AG04449 (cell line): ENCODE measurements at regions not wholly inside any gene's neighbourhood (a gene's known extent, or its start where the extent isn't known, plus 50 kb on each side); places are given as distances from the start of the nearest gene placed in this dataset.

ENCODE experiments used
- CTCF ChIA-PET: fragments of 350-600 bp; formaldehyde crosslinking; extraction: SDS; loops from one replicate; lab custom pipeline; 2021; ENCODE audit warnings: antibody characterized with exemption; lab: Yijun Ruan, JAX
- POLR2A ChIA-PET: fragments of 400-600, 350-600 bp; formaldehyde crosslinking; extraction: SDS; loops from one replicate; lab custom pipeline; 2020; ENCODE audit warnings: antibody characterized with exemption, inconsistent platforms; lab: Yijun Ruan, JAX
- DNase-seq: peaks from one replicate; pipeline ENCODE4 v3.0.0-alpha.2; 2010; ENCODE audit warnings: low read depth, low spot score
- H3K4me3 ChIP-seq: 2 replicates; pipeline ENCODE4 v1.5.1; 2011; ENCODE audit warnings: low read depth, mild to moderate bottlenecking, control low read depth, low read length
- TF ChIP-seq, protein P1 (sequence below): IDR thresholded peaks from one replicate; pipeline ENCODE4 v1.5.1; 2011; ENCODE audit warnings: mild to moderate bottlenecking, moderate library complexity, low read length, control low read depth, inconsistent platforms; ENCODE audit not compliant: insufficient read depth; ENCODE audit errors: missing control alignments

GRCh38 chr15:100809587-100809986 lies 70.0 kb upstream of the ALDH1A3 start:
- DNase-seq = no peak
- ChIA-PET POLR2A (no interaction called here), CTCF (no interaction called here)
- TF ChIP-seq, protein P1, sequence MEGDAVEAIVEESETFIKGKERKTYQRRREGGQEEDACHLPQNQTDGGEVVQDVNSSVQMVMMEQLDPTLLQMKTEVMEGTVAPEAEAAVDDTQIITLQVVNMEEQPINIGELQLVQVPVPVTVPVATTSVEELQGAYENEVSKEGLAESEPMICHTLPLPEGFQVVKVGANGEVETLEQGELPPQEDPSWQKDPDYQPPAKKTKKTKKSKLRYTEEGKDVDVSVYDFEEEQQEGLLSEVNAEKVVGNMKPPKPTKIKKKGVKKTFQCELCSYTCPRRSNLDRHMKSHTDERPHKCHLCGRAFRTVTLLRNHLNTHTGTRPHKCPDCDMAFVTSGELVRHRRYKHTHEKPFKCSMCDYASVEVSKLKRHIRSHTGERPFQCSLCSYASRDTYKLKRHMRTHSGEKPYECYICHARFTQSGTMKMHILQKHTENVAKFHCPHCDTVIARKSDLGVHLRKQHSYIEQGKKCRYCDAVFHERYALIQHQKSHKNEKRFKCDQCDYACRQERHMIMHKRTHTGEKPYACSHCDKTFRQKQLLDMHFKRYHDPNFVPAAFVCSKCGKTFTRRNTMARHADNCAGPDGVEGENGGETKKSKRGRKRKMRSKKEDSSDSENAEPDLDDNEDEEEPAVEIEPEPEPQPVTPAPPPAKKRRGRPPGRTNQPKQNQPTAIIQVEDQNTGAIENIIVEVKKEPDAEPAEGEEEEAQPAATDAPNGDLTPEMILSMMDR = no peak
- H3K4me3 ChIP-seq = no peak overlapping the region

- TF ChIP-seq, protein P1 = no peak
- H3K4me3 ChIP-seq = no peak overlapping the region
- POLR2A ChIA-PET = no interaction called here
- no peak for DNase-seq
- CTCF ChIA-PET = no interaction called here
Measured at GRCh38 chr15:100810229-100810628, 69.4 kb upstream of the ALDH1A3 start.

DNA sequence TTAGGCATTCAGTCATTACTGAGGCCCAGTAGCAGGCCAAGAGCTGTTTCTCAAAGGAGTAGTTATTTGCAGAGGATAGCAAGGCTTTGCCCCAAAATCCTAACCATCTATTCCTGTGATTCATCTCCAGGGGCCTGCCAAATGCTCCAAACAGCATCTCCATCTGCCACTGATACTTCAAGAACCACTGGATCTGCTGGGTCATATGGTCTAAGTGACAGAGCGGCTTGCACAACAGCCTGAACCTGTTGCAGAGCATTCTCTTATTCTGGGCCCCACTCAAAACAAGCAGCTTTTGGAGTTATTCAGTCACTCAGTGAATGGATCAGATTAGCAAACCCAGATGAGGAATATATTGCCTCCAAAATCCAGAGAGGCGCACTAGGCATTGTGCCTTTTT lies 68.8 kb upstream of the ALDH1A3 start:
- TF ChIP-seq, protein P1 = no peak
- POLR2A ChIA-PET = no interaction called here
- DNase-seq = no peak
- no peak overlapping the region for H3K4me3 ChIP-seq
- CTCF ChIA-PET = no interaction called here

- TF ChIP-seq, protein P1 = no peak
- ChIA-PET CTCF (interaction anchor here (1.8 kb wide), 1 partner anchor 11 kb away, joined by 5 read pairs; no protein-coding TSS in a partner anchor), POLR2A (no interaction called here)
- DNase-seq = no peak
- H3K4me3 ChIP-seq = no peak overlapping the region
Measured at GRCh38 chr15:100812802-100813201, 66.8 kb upstream of the ALDH1A3 start.

DNA sequence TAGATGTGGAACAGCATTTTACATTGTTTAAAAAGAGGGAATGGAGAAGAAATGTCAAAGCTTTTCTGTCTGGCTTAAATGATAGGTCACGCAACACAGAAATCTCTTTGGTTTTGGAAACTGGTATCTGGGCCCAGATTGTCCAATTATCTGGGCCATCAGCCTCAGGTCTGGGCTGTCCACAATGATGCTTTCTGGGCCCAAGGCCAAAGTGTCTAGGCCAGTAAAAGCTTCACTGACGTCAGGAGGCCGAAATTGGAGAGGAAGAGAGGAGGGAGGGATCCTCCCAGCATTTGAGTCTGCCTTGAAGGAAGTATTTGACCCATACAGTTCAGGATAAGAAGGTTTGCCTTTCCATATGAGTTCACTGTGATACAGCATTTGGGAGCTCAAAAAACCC lies 60.7 kb upstream of the ALDH1A3 start:
- CTCF ChIA-PET = interaction anchor here (0.9 to 1.4 kb wide), 2 partner anchors 11 to 190 kb away, joined by 3 to 4 read pairs; no protein-coding TSS in a partner anchor
- no peak for DNase-seq

GRCh38 chr15:100820528-100820927 lies 59.1 kb upstream of the ALDH1A3 start:
- no peak overlapping the region for H3K4me3 ChIP-seq
- TF ChIP-seq, protein P1 = no peak
- no peak for DNase-seq
- ChIA-PET POLR2A (no interaction called here), CTCF (no interaction called here)

More for the DNA sequence above, 60.7 kb upstream of the ALDH1A3 start:
- H3K4me3 ChIP-seq = no peak overlapping the region
- POLR2A ChIA-PET = no interaction called here
- TF ChIP-seq, protein P1 = no peak
